GM23338 (cell line): ENCODE measurements at regions not wholly inside any gene's neighbourhood (a gene's known extent, or its start where the extent isn't known, plus 50 kb on each side); places are given as distances from the start of the nearest gene placed in this dataset.

Experiments
- ATAC-seq: fragments of 200-7000 bp; cut with Tn5 transposase; 3 replicates; pipeline ENCODE4 v1.9.1; 2020
- DNase-seq: peaks from one replicate; pipeline ENCODE4 v3.0.0-alpha.2; 2015; ENCODE audit warnings: low spot score
- H2AFZ ChIP-seq: fragments of 200-600 bp; sonication (generic); 2 replicates; pipeline ENCODE4 v1.8.0; 2016; ENCODE audit warnings: antibody characterized with exemption, mild to moderate bottlenecking, moderate library complexity
- H3F3A ChIP-seq: fragments of 200-600 bp; sonication (generic); replicated peaks from 2 replicates; pipeline ENCODE4 v1.8.0; 2017; ENCODE audit warnings: antibody characterized with exemption, mixed run types, low read depth
- H3K27ac ChIP-seq: fragments of 200-600 bp; sonication (generic); 2 replicates; pipeline ENCODE4 v1.6.1; 2016; ENCODE audit warnings: low read depth
- H3K27me3 ChIP-seq: fragments of 200-600 bp; sonication (generic); 2 replicates; pipeline ENCODE4 v1.8.0; 2016; ENCODE audit warnings: mild to moderate bottlenecking, mixed run types, moderate library complexity; ENCODE audit not compliant: insufficient read depth
- H3K36me3 ChIP-seq: fragments of 200-600 bp; sonication (generic); 2 replicates; pipeline ENCODE4 v1.8.0; 2016; ENCODE audit warnings: mild to moderate bottlenecking; ENCODE audit not compliant: insufficient read depth
- H3K4me1 ChIP-seq: fragments of 200-600 bp; sonication (generic); 2 replicates; pipeline ENCODE4 v1.8.0; 2016; ENCODE audit warnings: mild to moderate bottlenecking, moderate library complexity; ENCODE audit not compliant: insufficient read depth
- H3K4me2 ChIP-seq: fragments of 200-600 bp; sonication (generic); 2 replicates; pipeline ENCODE4 v1.7.1; 2017; ENCODE audit warnings: mixed run types
- H3K4me3 ChIP-seq: fragments of 200-600 bp; sonication (generic); 2 replicates; pipeline ENCODE4 v1.6.1; 2016; ENCODE audit warnings: mixed run types
- H3K79me2 ChIP-seq: fragments of 200-600 bp; sonication (generic); replicated peaks from 2 replicates; pipeline ENCODE4 v1.8.0; 2017; ENCODE audit warnings: mild to moderate bottlenecking; ENCODE audit not compliant: insufficient read depth
- H3K9me2 ChIP-seq: fragments of 200-600 bp; sonication (generic); 2 replicates; pipeline ENCODE4 v1.8.0; 2017; ENCODE audit not compliant: insufficient read depth
- H4K20me1 ChIP-seq: fragments of 200-600 bp; sonication (generic); replicated peaks from 2 replicates; pipeline ENCODE4 v1.8.0; 2017; ENCODE audit warnings: mild to moderate bottlenecking; ENCODE audit not compliant: insufficient read depth
- H3K27ac Mint-ChIP-seq: 2 replicates; pipeline ENCODE4 v1.8.0; 2020; ENCODE audit warnings: inconsistent platforms, mild to moderate bottlenecking, moderate library complexity, mixed read lengths
- H3K27me3 Mint-ChIP-seq: 3 replicates; pipeline ENCODE4 v1.8.0; 2022; ENCODE audit warnings: low read depth, mild to moderate bottlenecking, moderate library complexity, mixed read lengths, inconsistent platforms; ENCODE audit not compliant: insufficient read depth, poor library complexity
- H3K36me3 Mint-ChIP-seq: 3 replicates; pipeline ENCODE4 v1.8.0; 2021; ENCODE audit warnings: low read depth, mild to moderate bottlenecking, inconsistent platforms, moderate library complexity, mixed read lengths
- H3K4me1 Mint-ChIP-seq: 3 replicates; pipeline ENCODE4 v1.8.0; 2020; ENCODE audit warnings: mild to moderate bottlenecking, inconsistent platforms, mixed read lengths
- H3K4me3 Mint-ChIP-seq: 3 replicates; pipeline ENCODE4 v1.8.0; 2021; ENCODE audit warnings: moderate library complexity, mild to moderate bottlenecking, inconsistent platforms, mixed read lengths
- H3K9me3 Mint-ChIP-seq: 3 replicates; pipeline ENCODE4 v1.8.0; 2020; ENCODE audit warnings: moderate library complexity, mild to moderate bottlenecking, inconsistent platforms, mixed read lengths
- CREB1 ChIP-seq: fragments of 250-450 bp; sonication (Bioruptor Pico); IDR thresholded peaks from 2 replicates; pipeline ENCODE4 v1.5.0; 2020; ENCODE audit warnings: low read depth, mild to moderate bottlenecking, moderate library complexity
- EZH2 ChIP-seq: fragments of 200-600 bp; sonication (generic); IDR thresholded peaks from one replicate; pipeline ENCODE4 v1.8.0; 2017; ENCODE audit warnings: antibody characterized with exemption, mild to moderate bottlenecking, low read depth; ENCODE audit not compliant: unreplicated experiment
- EZH2phosphoT487 ChIP-seq: fragments of 200-600 bp; sonication (generic); IDR thresholded peaks from one replicate; pipeline ENCODE4 v1.8.1; 2018; ENCODE audit warnings: antibody characterized with exemption; ENCODE audit not compliant: unreplicated experiment
- JUNB ChIP-seq: IDR thresholded peaks from one replicate; pipeline ENCODE4 v1.6.1; 2016; ENCODE audit warnings: antibody characterized with exemption; ENCODE audit not compliant: unreplicated experiment
- NANOG ChIP-seq: IDR thresholded peaks from 2 replicates; pipeline ENCODE4 v1.6.1; 2016; ENCODE audit warnings: antibody characterized with exemption, borderline replicate concordance
- POLR2AphosphoS5 ChIP-seq: IDR thresholded peaks from 2 replicates; pipeline ENCODE4 v1.6.1; 2016; ENCODE audit warnings: antibody characterized with exemption, low read depth
- STAT1 ChIP-seq: IDR thresholded peaks from one replicate; pipeline ENCODE4 v1.6.1; 2016; ENCODE audit warnings: antibody characterized with exemption; ENCODE audit not compliant: unreplicated experiment
- ZNF114 ChIP-seq: fragments of 250-450 bp; sonication (Bioruptor Pico); IDR thresholded peaks from 2 replicates; pipeline ENCODE4 v1.5.0; 2020; ENCODE audit warnings: mild to moderate bottlenecking, moderate library complexity
- ZNF331 ChIP-seq: fragments of 250-450 bp; sonication (Bioruptor Pico); IDR thresholded peaks from 2 replicates; pipeline ENCODE4 v1.5.0; 2020; ENCODE audit warnings: low read depth, mild to moderate bottlenecking, moderate library complexity
- TF ChIP-seq, protein P1 (sequence below): IDR thresholded peaks from one replicate; pipeline ENCODE4 v1.6.1; 2018; ENCODE audit warnings: antibody characterized with exemption; ENCODE audit not compliant: unreplicated experiment
- TF ChIP-seq, protein P2 (sequence below), 2 experiments: fragments of 200-600 bp in 1 of 2; sonication (generic) in 1 of 2; conservative IDR thresholded peaks; 2 replicates each; pipeline versions ENCODE4 v1.5.1 to v1.6.1; 2016 to 2017; ENCODE audit warnings: antibody characterized with exemption in 2 of 2, low read depth in 2 of 2, mild to moderate bottlenecking in 2 of 2, moderate library complexity in 1 of 2
- TF ChIP-seq, protein P3 (sequence below): fragments of 250-450 bp; sonication (Bioruptor Pico); IDR thresholded peaks from 2 replicates; pipeline ENCODE4 v1.5.0; 2020; ENCODE audit warnings: mild to moderate bottlenecking, moderate library complexity
- TF ChIP-seq, protein P4 (sequence below): IDR thresholded peaks from 2 replicates; pipeline ENCODE4 v1.6.1; 2016; ENCODE audit warnings: antibody characterized with exemption

DNA sequence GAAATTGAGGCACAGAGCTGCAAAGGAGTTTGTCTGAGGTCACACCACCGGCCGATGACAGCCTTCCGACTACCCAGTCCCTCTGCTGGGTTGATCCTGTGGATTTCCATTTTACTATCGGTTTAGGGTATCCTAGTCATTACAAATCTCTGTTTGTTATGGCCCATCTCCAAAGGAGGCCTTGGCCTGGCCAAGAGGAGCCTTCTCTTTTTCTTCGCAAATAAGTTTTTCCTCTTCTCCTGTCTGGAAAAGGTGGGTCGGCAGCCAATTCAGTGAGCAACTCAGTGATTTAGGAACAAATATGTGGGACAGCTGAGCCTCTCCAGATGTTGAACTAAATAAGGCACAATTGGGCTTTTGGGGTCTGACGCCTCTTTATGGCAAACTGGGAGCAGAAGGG, 169.2 kb upstream of the RBPJ start:
- Histone ChIP-seq H3K4me1 (no peaks in the 10 kb centered on the region), H3K9me2 (0 out of 2 replicates have a peak, but pooled peaks cover 5% of the 10 kb centered on the region), H2AFZ (no peak overlapping the region), H3K79me2 (no peaks in the 10 kb centered on the region), H3K36me3 (no peaks in the 10 kb centered on the region), H3K4me3 (no peak overlapping the region), H4K20me1 (no peaks in the 10 kb centered on the region), H3F3A (no peaks in the 10 kb centered on the region), H3K27me3 (no peaks in the 10 kb centered on the region), H3K4me2 (no peak overlapping the region), H3K27ac (no peak overlapping the region)
- H3K9me3 Mint-ChIP-seq = no peaks in the 10 kb centered on the region; the same call in 2 of the 3 replicates
- peaks cover 2% of the 10 kb centered on the region; the same call in 1 of the 3 replicates for H3K4me1 Mint-ChIP-seq
- peaks cover 5% of the 10 kb centered on the region for H3K27me3 Mint-ChIP-seq
- no peak for DNase-seq
- no peak overlapping the region for H3K4me3 Mint-ChIP-seq
- ATAC-seq = no peak
- no peaks in the 10 kb centered on the region for H3K36me3 Mint-ChIP-seq
- no peak for TF ChIP-seq ZNF331 (CRISPR knock-in tag)
- TF ChIP-seq STAT1 = no peak
- no peak for TF ChIP-seq CREB1
- TF ChIP-seq POLR2AphosphoS5 = no peak
- TF ChIP-seq ZNF114 (CRISPR knock-in tag) = no peak
- TF ChIP-seq EZH2phosphoT487 = no peak
- TF ChIP-seq, protein P1, sequence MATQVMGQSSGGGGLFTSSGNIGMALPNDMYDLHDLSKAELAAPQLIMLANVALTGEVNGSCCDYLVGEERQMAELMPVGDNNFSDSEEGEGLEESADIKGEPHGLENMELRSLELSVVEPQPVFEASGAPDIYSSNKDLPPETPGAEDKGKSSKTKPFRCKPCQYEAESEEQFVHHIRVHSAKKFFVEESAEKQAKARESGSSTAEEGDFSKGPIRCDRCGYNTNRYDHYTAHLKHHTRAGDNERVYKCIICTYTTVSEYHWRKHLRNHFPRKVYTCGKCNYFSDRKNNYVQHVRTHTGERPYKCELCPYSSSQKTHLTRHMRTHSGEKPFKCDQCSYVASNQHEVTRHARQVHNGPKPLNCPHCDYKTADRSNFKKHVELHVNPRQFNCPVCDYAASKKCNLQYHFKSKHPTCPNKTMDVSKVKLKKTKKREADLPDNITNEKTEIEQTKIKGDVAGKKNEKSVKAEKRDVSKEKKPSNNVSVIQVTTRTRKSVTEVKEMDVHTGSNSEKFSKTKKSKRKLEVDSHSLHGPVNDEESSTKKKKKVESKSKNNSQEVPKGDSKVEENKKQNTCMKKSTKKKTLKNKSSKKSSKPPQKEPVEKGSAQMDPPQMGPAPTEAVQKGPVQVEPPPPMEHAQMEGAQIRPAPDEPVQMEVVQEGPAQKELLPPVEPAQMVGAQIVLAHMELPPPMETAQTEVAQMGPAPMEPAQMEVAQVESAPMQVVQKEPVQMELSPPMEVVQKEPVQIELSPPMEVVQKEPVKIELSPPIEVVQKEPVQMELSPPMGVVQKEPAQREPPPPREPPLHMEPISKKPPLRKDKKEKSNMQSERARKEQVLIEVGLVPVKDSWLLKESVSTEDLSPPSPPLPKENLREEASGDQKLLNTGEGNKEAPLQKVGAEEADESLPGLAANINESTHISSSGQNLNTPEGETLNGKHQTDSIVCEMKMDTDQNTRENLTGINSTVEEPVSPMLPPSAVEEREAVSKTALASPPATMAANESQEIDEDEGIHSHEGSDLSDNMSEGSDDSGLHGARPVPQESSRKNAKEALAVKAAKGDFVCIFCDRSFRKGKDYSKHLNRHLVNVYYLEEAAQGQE = no peak
- TF ChIP-seq JUNB = no peak
- TF ChIP-seq, protein P2, sequence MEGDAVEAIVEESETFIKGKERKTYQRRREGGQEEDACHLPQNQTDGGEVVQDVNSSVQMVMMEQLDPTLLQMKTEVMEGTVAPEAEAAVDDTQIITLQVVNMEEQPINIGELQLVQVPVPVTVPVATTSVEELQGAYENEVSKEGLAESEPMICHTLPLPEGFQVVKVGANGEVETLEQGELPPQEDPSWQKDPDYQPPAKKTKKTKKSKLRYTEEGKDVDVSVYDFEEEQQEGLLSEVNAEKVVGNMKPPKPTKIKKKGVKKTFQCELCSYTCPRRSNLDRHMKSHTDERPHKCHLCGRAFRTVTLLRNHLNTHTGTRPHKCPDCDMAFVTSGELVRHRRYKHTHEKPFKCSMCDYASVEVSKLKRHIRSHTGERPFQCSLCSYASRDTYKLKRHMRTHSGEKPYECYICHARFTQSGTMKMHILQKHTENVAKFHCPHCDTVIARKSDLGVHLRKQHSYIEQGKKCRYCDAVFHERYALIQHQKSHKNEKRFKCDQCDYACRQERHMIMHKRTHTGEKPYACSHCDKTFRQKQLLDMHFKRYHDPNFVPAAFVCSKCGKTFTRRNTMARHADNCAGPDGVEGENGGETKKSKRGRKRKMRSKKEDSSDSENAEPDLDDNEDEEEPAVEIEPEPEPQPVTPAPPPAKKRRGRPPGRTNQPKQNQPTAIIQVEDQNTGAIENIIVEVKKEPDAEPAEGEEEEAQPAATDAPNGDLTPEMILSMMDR (conservative IDR thresholded peaks at IDR 0.05; ENCODE audit: low read depth in 2 of 2) = no peak
- no peak for TF ChIP-seq EZH2
- TF ChIP-seq, protein P3, sequence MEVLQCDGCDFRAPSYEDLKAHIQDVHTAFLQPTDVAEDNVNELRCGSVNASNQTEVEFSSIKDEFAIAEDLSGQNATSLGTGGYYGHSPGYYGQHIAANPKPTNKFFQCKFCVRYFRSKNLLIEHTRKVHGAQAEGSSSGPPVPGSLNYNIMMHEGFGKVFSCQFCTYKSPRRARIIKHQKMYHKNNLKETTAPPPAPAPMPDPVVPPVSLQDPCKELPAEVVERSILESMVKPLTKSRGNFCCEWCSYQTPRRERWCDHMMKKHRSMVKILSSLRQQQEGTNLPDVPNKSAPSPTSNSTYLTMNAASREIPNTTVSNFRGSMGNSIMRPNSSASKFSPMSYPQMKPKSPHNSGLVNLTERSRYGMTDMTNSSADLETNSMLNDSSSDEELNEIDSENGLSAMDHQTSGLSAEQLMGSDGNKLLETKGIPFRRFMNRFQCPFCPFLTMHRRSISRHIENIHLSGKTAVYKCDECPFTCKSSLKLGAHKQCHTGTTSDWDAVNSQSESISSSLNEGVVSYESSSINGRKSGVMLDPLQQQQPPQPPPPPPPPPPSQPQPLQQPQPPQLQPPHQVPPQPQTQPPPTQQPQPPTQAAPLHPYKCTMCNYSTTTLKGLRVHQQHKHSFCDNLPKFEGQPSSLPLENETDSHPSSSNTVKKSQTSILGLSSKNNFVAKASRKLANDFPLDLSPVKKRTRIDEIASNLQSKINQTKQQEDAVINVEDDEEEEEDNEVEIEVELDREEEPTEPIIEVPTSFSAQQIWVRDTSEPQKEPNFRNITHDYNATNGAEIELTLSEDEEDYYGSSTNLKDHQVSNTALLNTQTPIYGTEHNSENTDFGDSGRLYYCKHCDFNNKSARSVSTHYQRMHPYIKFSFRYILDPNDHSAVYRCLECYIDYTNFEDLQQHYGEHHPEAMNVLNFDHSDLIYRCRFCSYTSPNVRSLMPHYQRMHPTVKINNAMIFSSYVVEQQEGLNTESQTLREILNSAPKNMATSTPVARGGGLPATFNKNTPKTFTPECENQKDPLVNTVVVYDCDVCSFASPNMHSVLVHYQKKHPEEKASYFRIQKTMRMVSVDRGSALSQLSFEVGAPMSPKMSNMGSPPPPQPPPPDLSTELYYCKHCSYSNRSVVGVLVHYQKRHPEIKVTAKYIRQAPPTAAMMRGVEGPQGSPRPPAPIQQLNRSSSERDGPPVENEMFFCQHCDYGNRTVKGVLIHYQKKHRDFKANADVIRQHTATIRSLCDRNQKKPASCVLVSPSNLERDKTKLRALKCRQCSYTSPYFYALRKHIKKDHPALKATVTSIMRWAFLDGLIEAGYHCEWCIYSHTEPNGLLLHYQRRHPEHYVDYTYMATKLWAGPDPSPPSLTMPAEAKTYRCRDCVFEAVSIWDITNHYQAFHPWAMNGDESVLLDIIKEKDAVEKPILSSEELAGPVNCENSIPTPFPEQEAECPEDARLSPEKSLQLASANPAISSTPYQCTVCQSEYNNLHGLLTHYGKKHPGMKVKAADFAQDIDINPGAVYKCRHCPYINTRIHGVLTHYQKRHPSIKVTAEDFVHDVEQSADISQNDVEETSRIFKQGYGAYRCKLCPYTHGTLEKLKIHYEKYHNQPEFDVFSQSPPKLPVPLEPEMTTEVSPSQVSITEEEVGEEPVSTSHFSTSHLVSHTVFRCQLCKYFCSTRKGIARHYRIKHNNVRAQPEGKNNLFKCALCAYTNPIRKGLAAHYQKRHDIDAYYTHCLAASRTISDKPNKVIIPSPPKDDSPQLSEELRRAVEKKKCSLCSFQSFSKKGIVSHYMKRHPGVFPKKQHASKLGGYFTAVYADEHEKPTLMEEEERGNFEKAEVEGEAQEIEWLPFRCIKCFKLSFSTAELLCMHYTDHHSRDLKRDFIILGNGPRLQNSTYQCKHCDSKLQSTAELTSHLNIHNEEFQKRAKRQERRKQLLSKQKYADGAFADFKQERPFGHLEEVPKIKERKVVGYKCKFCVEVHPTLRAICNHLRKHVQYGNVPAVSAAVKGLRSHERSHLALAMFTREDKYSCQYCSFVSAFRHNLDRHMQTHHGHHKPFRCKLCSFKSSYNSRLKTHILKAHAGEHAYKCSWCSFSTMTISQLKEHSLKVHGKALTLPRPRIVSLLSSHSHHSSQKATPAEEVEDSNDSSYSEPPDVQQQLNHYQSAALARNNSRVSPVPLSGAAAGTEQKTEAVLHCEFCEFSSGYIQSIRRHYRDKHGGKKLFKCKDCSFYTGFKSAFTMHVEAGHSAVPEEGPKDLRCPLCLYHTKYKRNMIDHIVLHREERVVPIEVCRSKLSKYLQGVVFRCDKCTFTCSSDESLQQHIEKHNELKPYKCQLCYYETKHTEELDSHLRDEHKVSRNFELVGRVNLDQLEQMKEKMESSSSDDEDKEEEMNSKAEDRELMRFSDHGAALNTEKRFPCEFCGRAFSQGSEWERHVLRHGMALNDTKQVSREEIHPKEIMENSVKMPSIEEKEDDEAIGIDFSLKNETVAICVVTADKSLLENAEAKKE (CRISPR knock-in tag) = no peak
- TF ChIP-seq, protein P4, sequence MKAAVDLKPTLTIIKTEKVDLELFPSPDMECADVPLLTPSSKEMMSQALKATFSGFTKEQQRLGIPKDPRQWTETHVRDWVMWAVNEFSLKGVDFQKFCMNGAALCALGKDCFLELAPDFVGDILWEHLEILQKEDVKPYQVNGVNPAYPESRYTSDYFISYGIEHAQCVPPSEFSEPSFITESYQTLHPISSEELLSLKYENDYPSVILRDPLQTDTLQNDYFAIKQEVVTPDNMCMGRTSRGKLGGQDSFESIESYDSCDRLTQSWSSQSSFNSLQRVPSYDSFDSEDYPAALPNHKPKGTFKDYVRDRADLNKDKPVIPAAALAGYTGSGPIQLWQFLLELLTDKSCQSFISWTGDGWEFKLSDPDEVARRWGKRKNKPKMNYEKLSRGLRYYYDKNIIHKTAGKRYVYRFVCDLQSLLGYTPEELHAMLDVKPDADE = no peak
- no peak for TF ChIP-seq NANOG
- no peak overlapping the region for H3K27ac Mint-ChIP-seq
